GM12891 (cell line): ENCODE measurements at regions not wholly inside any gene's neighbourhood (a gene's known extent, or its start where the extent isn't known, plus 50 kb on each side); places are given as distances from the start of the nearest gene placed in this dataset.

Source experiments
- DNase-seq: peaks from one replicate; pipeline ENCODE4 v3.0.0; 2011; ENCODE audit warnings: low spot score; ENCODE audit not compliant: insufficient read length
- FAIRE-seq: peaks from 2 replicates; lab custom pipeline; 2011; peaks lifted over from hg19 to GRCh38; lab: Jason Lieb, UNC
- PAX5 ChIP-seq: IDR thresholded peaks from 2 replicates; pipeline ENCODE4 v1.6.1; 2011; ENCODE audit warnings: low read length, moderate library complexity, mild to moderate bottlenecking; ENCODE audit not compliant: insufficient read depth, severe bottlenecking
- POLR2A ChIP-seq: IDR thresholded peaks from 2 replicates; pipeline ENCODE4 v1.6.1; 2011; ENCODE audit warnings: low read depth, low read length, control low read depth
- POLR2AphosphoS5 ChIP-seq: IDR thresholded peaks from 2 replicates; pipeline ENCODE4 v1.6.1; 2011; ENCODE audit warnings: low read depth, low read length, control low read depth
- POU2F2 ChIP-seq: IDR thresholded peaks from 2 replicates; pipeline ENCODE4 v1.6.1; 2011; ENCODE audit warnings: low read depth, mild to moderate bottlenecking, control low read depth, low read length, moderate library complexity
- SPI1 ChIP-seq: IDR thresholded peaks from 2 replicates; pipeline ENCODE4 v1.6.1; 2011; ENCODE audit warnings: low read depth, low read length, control low read depth
- TAF1 ChIP-seq: IDR thresholded peaks from 2 replicates; pipeline ENCODE4 v1.6.1; 2011; ENCODE audit warnings: low read depth, low read length, control low read depth

DNA sequence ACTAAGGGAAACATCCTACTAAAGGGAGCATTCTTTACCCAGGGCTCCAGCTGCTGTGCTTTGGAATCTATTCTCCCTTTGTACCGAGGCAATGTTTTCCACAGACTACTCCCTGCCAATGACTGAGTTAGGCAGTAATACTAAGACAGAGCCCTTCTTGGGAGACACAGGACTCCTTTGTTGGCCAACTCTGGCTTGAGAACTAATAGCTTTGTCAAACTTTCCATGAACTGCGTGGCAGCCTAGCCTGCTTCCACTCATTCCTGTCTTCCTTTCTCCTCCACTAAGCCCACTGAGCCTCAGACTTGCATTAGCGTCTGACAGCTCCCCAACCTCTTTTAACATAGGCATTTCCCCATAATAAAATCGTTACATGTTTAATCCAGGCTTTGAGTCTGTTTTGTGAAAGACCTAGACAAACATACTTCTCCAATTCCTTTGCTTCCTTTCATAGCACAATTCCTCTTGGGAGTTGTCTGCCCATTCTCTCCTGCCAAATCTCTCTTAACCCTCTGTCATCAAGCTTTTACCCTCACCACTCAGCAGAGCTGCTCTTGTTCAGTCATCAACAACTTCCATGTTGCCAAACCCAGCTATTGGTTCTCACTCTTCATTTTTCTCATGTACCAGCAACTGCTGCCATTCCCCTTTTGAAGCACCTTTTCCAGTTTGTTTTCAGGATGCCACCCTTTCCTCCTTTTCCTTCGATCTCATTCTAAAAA, 300.3 kb upstream of the IGFBP7 start:
- no peak for FAIRE-seq
- DNase-seq = no peak

DNA sequence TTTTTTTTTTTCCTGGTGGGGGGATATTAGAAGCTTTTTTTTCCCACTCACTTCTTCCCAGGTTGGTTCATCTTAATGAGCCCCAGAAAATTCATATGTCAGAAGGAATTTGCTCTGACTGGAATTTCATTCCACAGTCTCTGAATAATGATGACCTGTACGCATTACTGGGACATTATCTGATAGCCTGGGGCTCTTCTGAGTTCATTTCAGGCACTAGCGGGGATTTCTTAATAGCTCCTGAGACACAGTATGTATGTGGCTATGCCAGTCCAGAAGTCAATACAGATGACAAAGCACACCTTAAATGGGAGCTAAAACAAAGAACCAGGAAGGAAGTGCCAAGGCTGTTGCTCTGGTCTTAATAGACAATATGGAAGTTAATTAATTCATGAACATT, 295.2 kb upstream of the IGFBP7 start:
- FAIRE-seq (no peak), DNase-seq (no peak)
- TF ChIP-seq PAX5 (no peak), SPI1 (no peak), TAF1 (no peak)

More for the DNA sequence above, 300.3 kb upstream of the IGFBP7 start:
- no peak for TF ChIP-seq POLR2A
- TF ChIP-seq PAX5 = no peak
- TF ChIP-seq POU2F2 = no peak
- TF ChIP-seq TAF1 = no peak
- TF ChIP-seq POLR2AphosphoS5 = no peak
- no peak for TF ChIP-seq SPI1

GRCh38 chr4:57404483-57404882, 294.3 kb upstream of the IGFBP7 start:
- no peak for TF ChIP-seq SPI1
- no peak for TF ChIP-seq TAF1
- no peak for TF ChIP-seq POLR2AphosphoS5
- no peak for TF ChIP-seq PAX5
- TF ChIP-seq POU2F2 = no peak
- no peak for TF ChIP-seq POLR2A
- no peak for DNase-seq
- no peak for FAIRE-seq

DNA sequence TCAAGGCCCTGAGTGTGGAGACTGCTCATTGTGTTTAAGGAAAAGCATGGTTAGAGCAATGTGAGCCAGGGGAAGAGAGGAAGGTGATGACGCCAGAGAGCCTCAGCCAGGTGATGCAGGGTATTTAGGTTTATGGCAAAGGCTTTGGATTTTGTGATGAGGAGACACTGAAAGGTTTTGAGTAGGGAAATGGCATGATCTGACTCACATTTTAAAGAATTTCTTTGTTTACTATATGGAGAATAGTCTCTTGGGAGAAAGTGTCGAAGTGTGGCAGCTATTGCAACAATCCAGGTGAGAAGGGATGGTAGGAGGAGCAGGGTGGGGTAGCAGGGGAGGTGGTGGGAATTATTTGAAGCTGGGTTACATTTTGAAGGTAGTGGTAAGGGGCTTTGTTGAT, 293.4 kb upstream of the IGFBP7 start:
- DNase-seq = no peak
- TF ChIP-seq SPI1 = no peak
- TF ChIP-seq POLR2AphosphoS5 = no peak
- TF ChIP-seq POLR2A = no peak
- no peak for TF ChIP-seq PAX5
- no peak for TF ChIP-seq TAF1
- no peak for TF ChIP-seq POU2F2
- FAIRE-seq = no peak

- TF ChIP-seq POLR2A (no peak), TAF1 (no peak), PAX5 (no peak), POU2F2 (no peak), POLR2AphosphoS5 (no peak), SPI1 (no peak)
- no peak for FAIRE-seq
- DNase-seq = no peak
These were observed 291.4 kb upstream of the IGFBP7 start for GRCh38 chr4:57401586-57401985.

GRCh38 chr4:57378766-57379165, 268.6 kb upstream of the IGFBP7 start:
- DNase-seq (no peak), FAIRE-seq (no peak)
- TF ChIP-seq SPI1 (no peak), PAX5 (no peak), POLR2A (no peak), TAF1 (no peak), POU2F2 (no peak), POLR2AphosphoS5 (no peak)

- FAIRE-seq (no peak), DNase-seq (no peak)
- TF ChIP-seq POU2F2 (no peak), POLR2AphosphoS5 (no peak), TAF1 (no peak), POLR2A (no peak)
These were observed 264.8 kb upstream of the IGFBP7 start for GRCh38 chr4:57374866-57375595.

DNA sequence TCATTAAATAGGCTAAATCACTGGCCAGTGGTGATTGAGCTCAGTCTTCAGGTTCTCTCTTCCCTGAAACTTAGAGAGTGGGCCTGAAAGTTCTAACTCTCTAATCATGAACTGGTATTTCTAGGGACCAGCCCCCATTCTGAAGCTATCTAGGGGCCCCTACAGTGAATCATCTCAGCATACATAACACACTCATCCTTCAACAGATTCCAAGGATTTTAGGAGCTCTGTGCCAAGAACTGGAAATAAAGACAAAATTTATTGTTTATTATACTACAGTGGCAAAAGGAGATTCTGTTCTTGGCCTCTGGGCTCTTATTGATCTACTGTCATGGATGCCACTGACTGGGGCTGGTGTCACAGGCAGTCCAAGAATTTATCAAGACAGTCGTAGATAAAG, 263.8 kb upstream of the IGFBP7 start:
- FAIRE-seq (no peak), DNase-seq (no peak)
- TF ChIP-seq POLR2A = no peak
- TF ChIP-seq POU2F2 = no peak
- TF ChIP-seq PAX5 = no peak

DNA sequence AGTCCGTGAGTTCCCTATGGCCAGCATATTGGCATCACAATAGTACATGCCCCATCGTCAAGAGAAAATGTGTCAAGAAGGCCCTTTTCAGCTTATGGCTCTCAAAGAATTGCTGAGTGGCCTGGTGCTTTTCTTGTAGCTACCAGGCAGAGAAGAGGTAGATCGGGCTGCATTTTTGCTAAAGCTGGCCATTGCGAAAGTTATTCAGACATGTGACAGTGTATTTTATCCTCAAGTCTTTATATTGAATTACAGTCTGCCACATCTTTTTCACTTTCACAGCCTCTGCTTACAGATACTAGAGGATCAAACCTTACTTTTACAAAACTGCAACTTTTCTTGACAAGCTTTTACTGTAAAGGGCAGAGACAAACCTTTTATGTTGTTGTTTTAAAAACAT, 261.5 kb upstream of the IGFBP7 start:
- FAIRE-seq (no peak), DNase-seq (no peak)
- TF ChIP-seq POLR2AphosphoS5 (no peak), TAF1 (no peak), SPI1 (no peak), POLR2A (no peak), PAX5 (no peak)

DNA sequence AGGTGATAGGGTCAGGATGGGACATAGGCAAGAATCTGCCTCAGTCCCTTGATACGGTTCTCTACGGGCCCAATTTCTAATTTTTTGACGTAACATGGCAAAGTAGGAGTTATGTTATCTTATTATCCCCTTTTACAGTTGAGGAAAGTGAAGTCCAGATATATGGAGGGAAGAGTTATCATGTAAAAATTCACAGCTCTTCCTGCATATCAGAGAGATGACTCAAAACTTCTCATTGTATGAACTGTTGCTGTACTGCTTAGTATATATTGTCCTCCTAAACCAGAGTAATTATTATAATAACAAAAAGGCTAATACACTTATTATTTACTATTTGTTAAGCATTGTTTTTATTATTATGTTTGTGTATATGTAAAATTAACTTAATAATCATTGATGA, 260.5 kb upstream of the IGFBP7 start:
- TF ChIP-seq POU2F2 (no peak), SPI1 (no peak), TAF1 (no peak), POLR2A (no peak), POLR2AphosphoS5 (no peak), PAX5 (no peak)
- DNase-seq = no peak
- FAIRE-seq = no peak

GRCh38 chr4:57369446-57369845, 259.3 kb upstream of the IGFBP7 start:
- FAIRE-seq (no peak), DNase-seq (no peak)
- TF ChIP-seq POU2F2 (no peak), TAF1 (no peak), POLR2A (no peak), PAX5 (no peak)
